Activated CD4-positive, alpha-beta T cell treated with anti-CD3 and anti-CD28 coated beads for 4 hours (primary cell): ENCODE measurements at regions not wholly inside any gene's neighbourhood (a gene's known extent, or its start where the extent isn't known, plus 50 kb on each side); places are given as distances from the start of the nearest gene placed in this dataset.

Experiments
- DNase-seq, 2 donors: peaks; one replicate each; pipeline ENCODE4 v3.0.0-alpha.2; 2020

DNA sequence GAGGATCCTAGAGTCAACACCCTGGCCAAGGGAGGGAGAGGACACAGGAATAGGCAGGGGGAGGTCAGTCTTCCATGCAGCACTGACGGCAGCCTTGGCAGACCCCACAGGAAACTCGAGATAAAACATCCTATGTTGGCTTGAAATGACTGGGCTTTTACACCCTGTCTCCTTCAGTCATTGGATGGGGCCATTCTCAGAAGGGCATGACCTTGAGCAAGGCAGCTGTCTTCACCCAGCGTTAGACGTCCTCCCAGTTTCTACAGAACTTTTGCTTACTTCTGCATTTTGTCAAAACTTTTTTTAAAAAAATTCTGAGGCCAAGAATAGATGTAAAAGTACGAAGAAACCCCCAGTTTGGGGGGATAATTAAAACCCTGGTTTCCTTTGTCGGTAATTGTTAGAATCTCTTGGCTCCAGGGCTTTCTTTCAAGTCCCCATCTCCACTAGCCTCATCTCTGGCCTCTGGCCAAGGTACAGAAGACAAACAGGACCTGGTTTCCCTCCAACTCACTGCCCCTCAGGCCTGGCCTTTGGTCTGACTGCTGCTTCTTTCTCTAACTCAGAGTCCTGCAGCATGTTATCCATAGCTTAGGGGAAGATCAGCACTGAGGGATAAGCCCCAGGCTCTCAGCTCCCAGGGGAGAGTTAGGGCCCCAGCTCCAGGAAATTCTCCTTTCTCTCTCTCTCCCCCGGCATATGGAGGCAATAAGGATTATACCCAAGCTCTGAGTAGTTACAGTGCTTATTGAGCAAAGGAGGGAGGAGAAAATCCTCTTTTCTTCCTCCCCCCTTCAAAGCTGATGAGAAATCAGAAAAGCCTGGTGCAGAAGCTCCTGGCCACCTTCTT is 51.6 kb upstream of the KCND3 start:
- DNase-seq = no peak

DNA sequence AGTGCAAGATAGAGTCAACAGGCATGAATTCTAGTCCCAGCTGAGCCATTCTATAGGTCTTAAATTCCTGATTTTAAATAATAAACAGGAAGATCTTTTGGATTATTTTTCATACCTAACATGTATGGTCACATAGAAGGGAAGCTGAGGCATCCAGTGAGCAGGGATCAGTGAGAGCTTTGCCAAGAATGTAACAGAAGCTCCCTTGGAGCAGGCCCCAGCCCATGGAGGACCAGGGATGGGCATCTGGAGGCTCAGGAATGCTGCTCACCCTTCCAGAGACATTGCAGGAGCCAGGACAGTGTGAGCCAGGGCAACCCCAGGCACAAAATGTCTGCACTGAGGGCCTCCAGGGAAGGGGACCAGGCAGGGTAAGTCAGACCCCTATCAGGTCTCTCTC is 54.4 kb upstream of the KCND3 start:
- no peak for DNase-seq

DNA sequence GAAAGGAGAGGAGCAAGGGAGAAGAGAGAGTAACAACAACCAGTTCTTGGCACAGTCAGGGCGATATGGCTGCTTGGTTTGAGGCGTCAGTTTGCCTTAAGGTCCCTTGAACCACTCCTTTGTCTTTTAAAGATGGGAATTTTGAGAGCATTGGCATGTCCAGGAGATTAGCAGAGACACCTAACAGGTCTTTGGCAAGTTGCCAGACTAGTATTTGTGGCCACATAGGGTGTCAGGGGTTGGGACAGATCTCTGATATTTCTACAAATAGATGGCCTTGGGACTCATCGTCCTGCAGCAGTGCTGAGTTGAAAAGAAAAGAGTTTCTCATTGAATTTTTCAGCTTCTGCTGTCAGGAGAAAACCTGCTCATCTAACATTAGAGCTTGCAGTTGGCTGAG is 55.3 kb upstream of the KCND3 start:
- no peak for DNase-seq

DNA sequence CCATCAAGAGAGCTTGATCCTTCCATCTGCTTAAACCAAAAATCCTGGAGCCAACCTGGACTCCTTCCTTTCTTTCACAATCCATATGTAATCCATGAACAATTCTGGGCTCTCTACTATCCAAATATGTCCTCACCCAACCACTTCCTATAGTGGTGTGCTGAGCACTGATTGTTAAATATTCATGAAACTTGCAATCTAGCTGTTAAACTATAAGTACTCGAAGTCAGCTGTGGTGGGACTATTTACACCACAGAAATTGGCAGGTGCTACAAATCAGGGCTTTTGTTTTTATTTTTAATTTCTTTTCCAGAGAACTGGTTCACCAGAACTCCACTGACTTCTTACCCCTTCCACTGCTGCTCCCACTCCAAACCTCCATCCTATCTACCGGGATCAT is 57.2 kb upstream of the KCND3 start:
- no peak for DNase-seq

DNA sequence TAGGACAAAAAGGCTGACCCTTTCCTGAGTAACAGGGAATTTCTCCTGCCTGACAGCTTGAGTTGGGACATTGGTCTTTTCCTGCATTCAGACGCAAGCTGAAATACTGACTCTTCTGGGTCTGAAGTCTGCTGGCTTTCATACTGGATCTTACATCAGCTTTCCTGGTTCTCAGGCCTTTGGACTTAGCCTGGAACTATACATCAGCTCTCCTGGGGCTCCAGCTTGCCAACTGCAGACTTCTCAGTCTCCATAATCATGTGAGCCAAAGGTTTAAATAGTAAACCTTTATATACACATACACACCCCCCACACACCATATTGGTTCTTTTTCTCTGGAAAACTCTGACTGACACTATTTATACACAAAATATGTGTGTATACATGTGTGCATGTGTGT is 59.0 kb upstream of the KCND3 start:
- no peak for DNase-seq

DNA sequence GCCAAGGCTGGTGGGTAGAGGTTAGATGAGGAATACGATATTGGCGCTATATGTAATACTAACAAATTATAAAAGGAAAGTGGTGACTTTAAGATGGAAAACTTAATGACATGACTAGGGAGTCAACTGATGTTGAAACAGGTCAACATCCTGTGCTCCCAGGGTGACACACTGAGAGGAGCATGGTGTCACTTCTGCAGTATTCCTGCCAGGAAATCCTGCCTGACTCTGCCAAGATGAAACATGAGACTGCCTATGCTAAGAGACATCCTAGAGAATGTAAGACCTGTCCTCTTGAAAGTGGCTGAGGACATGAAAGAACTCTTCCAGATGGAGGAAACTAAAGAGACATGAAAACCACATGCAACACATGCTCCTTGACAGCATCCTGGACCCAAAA is 65.0 kb upstream of the KCND3 start:
- no peak for DNase-seq

DNA sequence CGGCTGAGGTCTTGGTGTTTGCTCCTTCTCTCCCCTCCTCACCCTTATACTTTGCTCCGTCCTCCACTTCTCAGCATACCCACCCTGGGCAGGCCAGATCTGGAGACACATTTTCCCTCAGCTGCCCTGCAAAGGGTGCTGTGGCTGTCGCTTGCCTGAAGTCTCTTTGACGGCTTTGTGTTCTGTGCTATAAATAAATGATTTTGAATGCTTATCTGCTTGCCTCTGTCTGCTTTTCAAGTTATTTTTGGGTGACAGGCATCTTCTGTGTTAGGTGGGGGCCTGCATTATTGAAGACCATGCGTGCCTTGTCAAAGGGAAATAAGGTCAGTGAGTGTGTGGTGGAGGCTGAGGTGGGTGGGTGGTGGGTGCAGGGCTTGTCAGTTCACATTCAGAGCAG is 66.9 kb upstream of the KCND3 start:
- DNase-seq = no peak

DNA sequence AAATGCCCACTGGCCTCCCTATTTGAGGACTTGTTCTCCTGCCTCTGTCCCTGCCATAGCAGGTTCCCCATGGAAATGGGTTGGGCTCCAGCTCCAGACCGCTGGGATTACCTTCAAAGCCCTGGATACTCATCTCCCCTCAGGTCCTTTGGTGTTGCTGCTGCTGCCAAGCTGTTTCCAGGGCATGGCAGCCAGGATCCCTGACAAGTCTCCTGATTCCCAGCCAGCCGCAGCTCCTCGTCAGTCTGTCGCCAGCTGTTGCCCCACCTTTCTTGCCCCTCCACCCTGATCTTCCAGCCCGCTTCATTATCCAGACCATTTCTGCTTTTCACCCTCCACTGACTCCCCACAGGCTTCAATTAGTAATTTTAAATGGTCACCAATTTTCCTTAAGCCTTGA is 68.3 kb upstream of the KCND3 start:
- no peak for DNase-seq

DNA sequence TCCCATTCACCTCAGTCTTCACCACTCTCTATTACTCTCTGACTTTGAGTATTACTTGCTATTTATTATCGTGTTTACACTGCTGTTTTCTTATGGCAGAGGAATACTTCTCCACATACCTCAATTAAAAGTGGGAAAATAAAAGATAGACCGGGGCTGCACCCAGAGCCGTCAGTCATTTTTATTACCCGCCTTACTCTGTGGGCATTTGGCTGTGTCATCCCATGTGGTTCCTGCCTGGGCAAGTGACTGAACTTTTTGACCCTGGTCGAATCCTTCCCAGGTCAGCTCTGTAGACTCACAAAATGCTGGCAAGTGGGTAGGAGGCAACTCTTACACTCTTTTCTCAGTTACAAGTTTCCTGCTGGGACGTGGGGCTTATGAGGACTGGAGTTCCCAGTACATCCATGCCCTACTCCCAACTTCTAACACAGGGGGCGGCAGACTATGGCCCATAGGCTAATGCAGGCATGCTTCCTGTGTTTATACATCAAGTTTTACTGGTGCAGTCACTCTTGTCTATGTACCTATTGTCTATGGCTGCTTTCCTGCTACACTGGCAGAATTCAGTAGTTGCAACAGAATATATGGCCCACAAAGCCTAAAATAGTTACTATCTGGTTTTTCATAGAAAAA is 69.5 kb upstream of the KCND3 start:
- DNase-seq = no peak

DNA sequence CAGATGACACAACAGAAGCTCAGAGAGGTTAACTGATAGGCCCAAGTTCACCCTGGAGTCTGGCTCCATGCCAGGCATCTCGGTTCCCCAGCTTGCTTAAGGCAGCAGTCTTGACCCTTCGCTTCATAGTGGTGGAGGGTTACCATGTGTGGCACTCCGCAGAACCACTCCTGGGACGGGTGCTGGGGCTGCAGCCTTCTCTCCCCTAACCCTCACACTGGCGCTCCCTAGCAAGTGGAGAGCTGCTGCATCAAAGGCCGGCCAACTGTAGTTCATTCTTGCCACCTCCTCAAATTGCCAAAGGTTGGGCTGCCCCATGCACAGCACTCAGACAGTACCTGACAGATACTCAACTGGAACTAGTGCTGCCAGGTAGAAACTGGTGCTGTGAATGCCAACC is 70.2 kb upstream of the KCND3 start:
- no peak for DNase-seq

DNA sequence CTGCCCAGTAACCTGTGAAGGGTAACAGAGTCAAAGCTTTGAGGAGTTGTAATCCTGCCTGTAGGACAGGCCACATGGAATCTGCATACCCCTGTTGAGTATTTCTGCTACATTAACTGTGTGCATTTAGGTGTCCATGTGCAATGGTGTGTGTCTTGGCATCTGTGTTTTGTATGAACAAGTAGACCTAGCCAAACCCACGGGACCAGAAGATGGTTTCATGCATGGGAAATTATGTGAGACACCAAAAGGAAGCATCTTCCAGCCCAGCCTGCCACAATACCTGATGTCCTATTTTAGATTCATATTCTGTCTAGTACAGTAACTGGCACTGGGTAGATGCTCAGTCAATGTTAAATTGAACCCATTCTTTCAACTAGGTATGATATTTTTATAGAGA is 70.8 kb upstream of the KCND3 start:
- DNase-seq = no peak

DNA sequence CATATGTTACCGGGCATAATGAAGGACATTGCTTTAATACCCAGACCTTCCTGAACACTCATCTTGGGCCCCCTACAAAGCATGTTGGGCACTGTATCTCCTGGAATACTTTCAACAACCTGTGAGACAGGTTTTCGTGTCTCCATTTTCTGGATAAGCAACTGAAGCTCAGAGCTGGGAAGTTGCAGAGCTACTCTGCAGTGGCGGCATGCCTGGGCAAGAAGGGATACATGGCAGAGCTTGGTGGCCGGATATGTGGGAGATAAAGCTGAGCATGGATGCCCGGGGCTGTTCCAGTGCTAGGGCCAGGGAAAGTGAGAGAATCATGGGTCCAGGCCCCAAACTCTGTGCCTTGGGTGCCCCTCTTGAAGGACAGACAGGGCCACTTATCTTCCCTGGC is 71.6 kb upstream of the KCND3 start:
- no peak for DNase-seq

DNA sequence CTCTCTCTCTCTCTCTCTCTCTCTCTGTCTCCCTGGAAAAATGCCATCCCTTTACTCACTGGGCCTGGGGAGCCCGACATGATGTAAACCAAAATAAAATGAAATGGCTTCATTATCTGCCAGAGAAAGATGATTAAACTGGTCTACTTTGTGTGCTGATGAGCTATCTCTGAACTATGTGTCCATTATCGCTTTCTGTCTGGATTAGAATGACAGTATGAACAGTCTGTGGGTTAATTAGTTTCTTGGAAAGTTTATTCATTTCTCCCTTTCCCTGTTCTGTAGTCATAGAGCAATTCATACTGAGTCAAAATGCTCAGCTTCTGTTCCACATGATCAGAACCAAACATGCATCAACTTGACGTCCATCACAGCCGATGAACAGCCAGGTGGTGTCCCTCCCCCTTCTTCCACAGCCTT is 72.4 kb upstream of the KCND3 start:
- no peak for DNase-seq

DNA sequence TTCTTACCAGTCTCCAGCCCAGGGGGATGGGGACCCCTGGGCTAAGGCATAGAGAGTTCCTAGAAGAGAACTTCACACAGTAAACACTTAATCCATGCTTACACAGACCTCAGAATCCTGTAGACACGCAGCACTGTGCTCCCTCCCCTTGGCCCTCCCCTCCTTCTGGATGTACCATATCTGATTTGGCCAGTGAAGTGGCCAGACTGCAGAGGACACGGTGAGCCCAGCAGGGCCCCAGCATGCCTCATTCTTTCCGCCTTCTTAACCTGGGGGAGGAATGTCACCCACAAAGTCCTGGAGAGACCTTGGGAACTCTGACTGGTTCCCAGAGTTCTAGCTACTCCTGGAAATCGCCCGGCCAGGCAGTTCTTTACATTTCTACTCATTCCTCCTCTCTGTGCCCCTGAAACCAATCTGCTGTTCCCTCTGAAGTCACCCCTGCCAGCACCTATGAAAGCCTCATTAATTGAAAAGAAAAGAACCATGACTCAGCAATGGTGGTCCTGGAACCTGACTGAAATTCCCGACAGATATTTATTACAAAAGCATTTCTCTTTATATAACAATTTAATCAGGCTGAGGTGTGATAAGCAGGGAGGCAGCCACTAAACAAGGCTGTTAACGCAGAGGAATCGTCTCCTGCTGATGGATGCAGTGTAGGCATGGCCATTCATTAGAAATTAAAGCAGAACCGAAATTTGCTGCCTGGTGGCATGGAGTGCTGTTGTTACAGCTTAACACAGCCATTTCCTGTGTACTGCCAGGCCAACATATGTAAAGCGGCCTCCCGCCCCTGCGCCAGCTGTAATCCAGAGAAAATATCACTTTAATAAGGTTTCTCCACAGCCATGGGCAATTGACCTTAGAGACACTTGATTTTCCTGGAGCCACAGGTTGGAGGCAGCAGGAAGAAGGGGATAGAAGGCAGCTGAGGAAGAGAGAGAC is 74.6 kb upstream of the KCND3 start:
- DNase-seq = no peak

DNA sequence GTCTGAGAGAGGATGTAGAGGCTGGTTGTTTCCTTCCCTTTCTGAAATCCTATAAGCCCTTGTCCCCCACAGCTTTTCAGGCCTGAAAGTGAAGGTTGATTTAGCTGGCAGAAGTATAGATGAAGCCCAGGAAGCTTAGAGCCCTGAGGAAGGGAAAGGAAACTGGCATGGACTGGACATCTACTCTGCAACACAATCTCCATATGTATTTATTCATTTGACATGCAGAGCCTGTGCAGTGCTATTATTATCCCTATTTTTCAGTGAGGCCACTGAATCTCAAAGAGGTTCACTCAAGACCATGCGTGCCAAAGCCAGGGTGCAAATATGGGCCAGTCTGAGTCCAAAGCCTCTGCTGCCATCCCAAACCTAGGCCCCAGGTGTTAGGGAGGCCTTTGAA is 78.5 kb upstream of the KCND3 start:
- no peak for DNase-seq

DNA sequence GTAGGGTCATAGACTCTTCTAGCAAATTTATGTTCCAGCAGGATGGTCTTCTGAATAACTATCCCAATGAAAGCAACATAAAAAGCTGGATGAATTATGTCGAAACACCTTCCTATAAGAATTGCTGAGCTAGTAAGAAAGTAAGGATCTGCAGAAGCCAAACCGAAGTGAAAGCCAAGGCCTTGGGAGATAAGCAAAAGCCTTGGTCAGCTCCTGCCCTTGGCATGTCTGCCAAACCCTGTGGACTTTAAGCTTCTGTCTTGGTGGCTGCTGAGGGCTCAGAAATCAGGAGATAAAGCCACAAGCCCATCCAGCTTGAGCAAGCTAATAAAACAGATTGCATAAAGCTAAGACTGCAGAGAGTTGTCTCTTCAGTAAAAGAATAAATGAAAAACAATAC is 81.2 kb upstream of the KCND3 start:
- no peak for DNase-seq

DNA sequence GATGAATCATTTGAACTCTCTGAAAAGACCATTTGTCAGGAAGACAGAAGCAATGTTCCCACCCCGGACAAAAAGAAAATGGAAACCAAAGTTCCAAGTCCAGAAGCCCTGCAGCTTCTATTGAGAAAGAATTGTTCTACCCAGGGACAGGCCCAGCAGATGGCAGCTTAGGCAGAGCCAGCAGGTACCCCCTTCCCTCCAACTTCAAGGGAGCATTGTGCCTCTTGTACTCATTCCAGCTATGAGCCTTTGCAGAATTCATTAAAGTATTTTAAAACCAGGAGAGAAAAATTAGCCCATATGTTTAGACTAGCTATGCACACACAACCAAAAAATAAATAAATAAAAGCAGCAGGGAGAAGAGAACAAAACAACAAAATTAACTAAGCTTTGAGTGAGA is 85.2 kb upstream of the KCND3 start:
- no peak for DNase-seq

DNA sequence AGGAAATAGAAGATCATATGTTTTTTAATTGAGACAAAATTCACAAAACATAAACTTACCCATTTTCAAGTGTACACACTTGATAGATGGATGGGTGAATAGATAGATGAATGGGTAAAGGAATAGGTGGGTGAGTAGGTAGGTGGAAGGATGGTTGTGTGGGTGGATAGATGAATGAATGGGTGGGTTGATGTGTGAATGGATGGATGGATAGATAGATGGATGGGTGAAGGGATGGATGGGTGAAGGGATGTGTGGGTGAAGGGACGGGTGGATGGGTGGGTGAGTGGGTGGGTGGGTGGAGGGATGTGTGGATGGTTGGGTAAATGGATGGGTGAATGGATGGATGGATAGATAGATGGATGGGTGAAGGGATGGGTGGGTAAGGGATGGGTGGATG is 86.1 kb upstream of the KCND3 start:
- DNase-seq = no peak

DNA sequence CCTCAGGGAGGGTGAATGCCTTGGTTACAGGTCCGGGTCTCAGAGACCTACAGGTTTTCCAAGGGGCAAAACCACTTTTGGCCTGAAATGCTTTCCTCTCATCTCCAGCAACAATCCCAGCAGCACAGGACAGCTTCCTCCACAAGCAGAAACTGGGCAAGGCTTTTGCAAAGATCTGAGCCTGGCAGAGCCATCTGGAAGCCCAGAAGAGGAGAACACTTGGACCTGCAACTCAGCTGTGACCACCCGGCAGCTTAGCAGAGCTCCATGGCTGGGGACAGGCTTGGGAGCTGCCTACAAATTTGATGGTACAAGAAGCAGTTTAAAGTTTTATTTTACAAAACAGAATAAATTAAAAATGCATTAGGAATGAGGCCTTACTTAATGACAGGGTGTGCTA is 90.0 kb upstream of the KCND3 start:
- DNase-seq = no peak

DNA sequence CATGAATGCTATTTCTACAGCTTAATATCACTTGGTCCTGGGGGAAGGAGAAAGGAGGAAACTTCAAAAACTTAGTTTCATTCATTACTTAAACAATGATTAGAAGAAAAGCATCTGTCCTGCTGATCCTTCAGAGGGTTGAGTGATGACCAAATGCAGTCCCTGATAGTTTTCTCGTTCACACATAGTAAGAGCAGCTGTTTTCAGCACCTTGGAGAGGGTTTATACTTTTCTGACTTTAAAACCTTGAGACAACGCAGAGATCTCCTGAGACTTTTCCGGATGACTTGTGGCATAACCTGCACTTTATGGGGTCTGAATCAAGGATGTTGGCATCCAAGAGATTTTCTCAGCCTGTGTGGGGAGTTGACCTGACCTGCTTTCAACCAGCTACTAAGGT is 94.0 kb upstream of the KCND3 start:
- DNase-seq = no peak

DNA sequence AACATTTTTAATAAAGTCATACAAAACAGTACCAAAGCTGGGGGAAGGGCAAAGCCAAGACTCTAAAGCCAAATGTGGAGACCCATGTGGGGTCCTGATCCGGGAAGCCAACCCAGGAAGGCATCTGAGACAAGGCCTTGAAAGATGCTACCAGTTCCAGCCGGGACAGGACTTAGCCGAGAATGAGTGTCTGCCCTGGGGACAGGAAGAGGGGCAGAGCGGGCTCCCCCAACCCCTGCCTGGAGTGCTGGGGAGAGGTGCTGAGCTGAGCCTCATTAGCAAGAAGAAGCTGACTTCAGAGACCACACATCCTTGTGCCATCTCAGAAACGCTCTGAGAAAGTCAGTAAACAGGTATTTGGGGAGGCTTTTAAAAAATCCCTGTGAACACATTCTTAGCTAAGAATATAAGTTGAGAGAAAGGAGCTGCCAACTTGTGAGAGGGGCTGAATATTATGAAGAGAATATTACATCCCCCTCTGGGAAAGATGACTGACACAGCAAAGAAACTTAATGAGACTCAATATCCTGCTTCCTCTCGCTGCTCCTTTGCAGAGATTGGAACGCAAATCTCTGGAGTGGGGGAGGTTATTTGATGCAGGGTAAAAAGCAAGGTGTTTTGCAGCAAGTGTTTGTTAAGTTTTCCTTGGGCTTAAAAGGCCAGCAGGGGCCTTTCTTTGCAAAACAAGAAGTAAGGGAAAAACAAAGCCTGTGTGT is 103.3 kb upstream of the KCND3 start:
- no peak for DNase-seq

DNA sequence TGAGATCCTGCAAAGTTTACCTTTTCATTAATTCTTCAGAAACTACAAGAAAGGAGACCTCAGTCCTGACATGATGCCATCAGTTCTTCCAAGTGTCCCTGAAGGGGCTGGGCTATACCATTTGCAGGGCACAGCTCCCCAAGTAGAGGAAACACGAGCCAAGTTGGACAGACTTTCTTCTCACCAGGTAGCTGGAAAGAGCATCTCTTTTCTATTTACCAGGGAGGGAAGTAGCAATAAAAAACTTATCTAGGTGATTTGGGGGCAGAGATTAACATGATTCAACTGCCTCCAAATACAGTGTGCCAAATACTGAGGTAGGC is 103.9 kb upstream of the KCND3 start:
- DNase-seq = no peak

DNA sequence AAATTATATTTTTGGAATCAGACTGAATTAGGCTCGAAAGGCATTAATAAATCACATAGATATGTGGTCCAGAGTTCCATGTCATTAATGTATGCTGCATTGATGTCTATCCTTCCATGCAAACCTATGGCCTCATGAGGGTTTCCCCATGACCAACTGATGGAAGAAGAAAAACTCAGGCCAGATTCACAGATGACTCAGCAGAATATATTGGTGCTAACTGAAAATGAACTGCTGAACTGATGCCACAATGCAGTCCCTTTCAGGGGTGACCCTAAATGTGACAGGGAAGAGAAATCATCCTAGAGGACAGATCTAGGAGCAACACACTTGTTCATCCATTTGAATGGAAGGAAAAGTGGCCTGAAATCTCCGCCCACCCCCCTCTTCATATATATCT is 110.5 kb upstream of the KCND3 start:
- no peak for DNase-seq
